GM20000 (cell line): ENCODE measurements at regions not wholly inside any gene's neighbourhood (a gene's known extent, or its start where the extent isn't known, plus 50 kb on each side); places are given as distances from the start of the nearest gene placed in this dataset.

Experiments used
- DNase-seq: peaks from one replicate; pipeline ENCODE4 v3.0.0; 2012; ENCODE audit warnings: low spot score
- TF ChIP-seq, protein P1 (sequence below): IDR thresholded peaks from 2 replicates; pipeline ENCODE4 v1.5.1; 2012; ENCODE audit warnings: mild to moderate bottlenecking, control low read depth; ENCODE audit errors: extremely low read depth, missing control alignments

DNA sequence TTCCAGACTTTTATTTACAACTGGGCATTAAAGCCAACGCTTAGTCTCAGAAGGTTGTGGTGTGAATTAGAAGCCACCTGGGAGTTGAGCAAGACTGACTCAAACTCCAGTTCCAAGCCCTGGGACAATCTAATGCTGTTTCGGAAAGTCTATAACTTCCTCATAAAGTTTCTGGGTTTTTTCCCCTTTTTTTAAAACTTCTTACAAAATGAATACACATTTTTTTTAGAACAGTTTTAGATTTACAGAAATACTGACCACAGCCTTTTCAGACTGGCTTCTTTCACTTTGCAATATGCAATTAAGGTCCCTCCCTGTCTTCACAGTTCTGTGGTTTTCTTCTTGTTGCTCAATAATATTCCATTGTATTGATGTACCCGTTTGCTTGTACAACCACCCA is 115.9 kb upstream of the TWIST2 start:
- TF ChIP-seq, protein P1, sequence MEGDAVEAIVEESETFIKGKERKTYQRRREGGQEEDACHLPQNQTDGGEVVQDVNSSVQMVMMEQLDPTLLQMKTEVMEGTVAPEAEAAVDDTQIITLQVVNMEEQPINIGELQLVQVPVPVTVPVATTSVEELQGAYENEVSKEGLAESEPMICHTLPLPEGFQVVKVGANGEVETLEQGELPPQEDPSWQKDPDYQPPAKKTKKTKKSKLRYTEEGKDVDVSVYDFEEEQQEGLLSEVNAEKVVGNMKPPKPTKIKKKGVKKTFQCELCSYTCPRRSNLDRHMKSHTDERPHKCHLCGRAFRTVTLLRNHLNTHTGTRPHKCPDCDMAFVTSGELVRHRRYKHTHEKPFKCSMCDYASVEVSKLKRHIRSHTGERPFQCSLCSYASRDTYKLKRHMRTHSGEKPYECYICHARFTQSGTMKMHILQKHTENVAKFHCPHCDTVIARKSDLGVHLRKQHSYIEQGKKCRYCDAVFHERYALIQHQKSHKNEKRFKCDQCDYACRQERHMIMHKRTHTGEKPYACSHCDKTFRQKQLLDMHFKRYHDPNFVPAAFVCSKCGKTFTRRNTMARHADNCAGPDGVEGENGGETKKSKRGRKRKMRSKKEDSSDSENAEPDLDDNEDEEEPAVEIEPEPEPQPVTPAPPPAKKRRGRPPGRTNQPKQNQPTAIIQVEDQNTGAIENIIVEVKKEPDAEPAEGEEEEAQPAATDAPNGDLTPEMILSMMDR = no peak
- DNase-seq = no peak

DNA sequence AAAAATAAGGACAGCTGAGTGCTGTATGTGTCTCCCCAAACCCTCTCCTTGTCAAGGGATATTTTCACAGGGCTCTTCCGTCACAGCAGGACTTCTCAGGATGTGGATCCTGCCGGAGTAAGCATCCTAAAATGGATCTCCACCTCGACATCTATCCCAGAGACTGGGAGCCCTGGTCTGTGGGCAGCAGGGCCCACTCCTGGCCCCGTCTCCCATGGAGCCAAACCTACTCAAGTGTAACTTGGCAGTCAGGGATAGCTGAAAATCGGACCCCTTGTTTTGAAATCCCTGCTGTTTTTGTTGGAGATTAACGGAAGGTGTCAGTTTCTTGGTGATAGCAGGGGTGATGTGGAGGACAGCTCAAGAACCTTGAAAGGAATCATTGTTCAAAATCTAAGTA is 109.0 kb upstream of the TWIST2 start:
- no peak for DNase-seq
- TF ChIP-seq, protein P1 = no peak

DNA sequence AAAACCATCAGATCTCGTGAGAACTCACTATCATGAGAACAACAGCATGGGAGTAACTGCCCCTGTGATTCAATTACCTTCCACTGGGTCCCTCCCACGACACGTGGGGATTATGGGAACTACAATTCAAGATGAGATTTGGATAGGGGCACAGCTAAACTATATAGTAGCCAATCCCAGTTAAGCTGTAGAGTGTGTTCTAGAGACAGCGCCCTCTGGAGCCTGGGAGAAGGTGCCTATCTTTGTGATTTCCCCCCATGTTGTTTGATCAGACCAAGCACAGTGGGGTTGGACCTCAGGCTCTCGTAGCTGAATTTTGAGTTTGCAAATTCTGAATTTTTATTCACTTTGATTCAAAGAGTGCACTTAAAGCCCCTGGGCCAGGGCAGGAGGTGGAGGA is 108.2 kb upstream of the TWIST2 start:
- no peak for DNase-seq
- TF ChIP-seq, protein P1 = no peak

DNA sequence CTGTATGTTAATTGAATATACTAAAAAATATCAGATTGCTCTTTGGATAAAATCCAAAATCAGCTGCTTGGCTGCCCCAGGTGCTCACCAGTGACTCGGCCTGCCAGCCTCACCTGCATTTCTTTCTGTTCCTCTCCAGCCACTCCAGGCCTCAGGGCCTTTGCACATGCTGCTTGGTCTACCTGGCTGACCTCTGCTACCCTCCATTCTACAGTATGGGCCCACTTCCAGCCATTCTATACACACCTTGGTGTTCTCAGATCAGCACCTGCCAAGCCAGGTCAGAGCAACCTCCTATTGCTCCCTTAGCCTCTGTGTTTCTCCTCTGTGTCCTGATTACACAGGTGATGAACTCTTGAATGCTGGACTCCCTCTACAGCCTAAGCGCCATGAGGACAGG is 106.6 kb upstream of the TWIST2 start:
- TF ChIP-seq, protein P1 = no peak
- DNase-seq = no peak

DNA sequence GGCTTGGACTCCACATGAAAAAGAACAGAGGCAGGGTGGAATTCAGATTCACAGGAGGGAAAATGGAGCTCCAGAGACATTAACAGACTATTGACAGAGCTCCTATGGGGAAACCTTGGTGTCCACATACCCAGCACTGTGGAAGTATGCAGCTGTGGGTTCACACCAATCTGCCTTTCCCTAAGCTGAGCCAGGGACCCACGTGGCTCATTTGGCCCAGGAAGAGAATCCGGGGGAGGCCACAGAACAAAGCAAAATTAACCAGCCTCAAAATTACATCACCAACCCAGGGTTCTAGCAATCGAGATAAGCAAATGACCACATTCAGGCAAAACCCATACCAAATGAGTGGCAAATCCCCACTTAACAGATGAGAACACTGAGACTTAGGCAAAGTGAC is 105.8 kb upstream of the TWIST2 start:
- TF ChIP-seq, protein P1 = no peak
- no peak for DNase-seq

DNA sequence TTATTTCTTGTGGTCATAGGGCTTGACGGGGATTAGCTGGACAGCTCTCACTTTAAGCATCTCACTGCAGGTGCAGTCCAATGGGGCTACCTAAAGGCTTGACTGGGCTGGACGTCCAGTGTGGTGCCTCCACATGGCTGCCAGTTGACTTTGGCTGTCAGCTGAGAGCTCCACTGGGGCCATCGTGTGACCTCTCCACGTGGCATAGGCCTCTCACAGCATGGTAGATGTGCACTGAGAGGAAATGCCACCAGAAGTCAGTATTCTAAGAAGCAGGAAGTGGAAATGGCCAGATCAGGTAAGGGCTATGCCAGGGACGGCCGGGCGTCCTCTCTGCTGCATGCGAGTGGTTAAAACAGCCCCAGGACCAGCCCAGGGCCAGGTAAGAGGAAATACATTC is 105.2 kb upstream of the TWIST2 start:
- no peak for DNase-seq
- TF ChIP-seq, protein P1 = no peak

DNA sequence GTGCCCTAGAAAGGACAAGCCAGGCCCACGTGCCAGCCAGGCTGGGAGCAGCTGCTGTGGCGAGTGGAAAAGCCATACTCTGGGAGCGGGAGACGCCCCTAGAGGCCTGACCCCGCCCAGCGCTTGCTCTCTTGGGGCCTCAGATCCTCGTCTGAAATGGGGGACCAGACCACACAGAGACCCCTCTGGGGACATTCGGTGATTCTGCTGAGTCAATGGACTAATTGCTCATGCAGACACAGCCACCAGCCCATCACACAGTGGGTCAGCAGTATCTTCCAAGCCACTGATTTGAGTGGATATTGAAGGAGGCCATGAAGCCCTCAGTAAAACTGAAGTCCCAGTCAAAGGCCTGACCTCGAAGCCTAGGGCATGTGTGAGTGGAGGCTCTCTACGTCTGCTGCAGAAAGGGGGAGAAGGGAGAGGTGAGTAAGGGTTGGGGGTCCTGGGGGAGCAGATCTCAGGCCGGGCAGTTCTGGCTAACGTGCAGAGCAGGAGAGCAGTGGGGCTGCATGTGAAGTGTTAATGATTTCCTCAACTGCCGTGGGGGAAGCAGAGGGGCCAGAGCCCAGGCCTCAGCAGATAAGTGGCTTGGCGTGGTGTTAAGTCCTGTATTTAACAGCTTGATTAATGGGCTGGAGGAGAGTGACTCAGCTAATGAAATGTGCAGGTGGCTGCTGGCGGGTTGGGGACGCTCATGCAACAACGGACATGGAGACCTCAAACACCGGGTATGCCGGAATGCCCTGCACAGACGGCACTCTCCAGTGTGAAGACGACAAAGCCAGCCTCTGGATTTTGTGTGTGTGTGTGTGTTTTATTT is 104.4 kb upstream of the TWIST2 start:
- TF ChIP-seq, protein P1 = no peak
- no peak for DNase-seq
